SKM-1 (cell line): ENCODE measurements at regions not wholly inside any gene's neighbourhood (a gene's known extent, or its start where the extent isn't known, plus 50 kb on each side); places are given as distances from the start of the nearest gene placed in this dataset.
"Not testable (repeated sequence)": the region's sequence is repeated elsewhere in the genome, so short reads cannot be mapped to it uniquely, and the experiment has no call there.

ENCODE experiments used
- DNase-seq: peaks from one replicate; lab custom pipeline; 2025; ENCODE audit not compliant: unreplicated experiment; lab: John Stamatoyannopoulos, UW

GRCh38 chrX:10945498-10945897, 165.6 kb upstream of the HCCS start:
- no peak for DNase-seq

GRCh38 chrX:10949541-10949940, 161.6 kb upstream of the HCCS start:
- no peak for DNase-seq

GRCh38 chrX:10952619-10953018, 158.5 kb upstream of the HCCS start:
- DNase-seq = no peak

DNA sequence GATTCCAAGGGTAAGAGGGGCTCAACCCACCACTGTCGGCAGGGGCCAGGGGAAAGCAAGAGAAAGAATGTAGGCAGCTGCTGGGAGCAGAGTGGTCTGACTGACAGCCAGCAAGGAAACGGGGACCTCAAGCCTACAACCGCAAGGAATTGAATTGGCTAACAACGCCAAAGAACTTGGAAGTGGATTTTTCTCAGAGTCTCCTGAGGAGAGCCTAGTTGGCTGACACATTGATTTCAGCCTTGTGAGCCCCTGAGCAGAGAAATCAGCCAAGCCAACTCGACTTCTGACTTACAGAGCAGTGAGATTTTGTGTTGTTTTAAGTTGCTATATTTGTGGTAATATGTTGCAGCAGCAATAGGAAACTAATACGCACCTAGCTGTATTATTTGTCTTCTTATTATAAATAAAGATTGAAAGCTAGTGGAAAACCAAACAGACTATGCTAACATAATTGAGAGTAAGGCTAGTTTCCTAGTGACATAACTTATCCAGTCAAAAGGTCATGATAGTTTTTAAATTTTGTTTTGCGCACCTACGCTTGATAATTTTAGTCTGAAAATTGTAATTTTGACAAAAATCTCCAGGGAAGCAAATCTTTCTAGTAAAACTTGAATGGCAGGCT, 145.8 kb upstream of the HCCS start:
- DNase-seq = no peak

- no peak for DNase-seq
Measured at GRCh38 chrX:10966057-10966456, 145.1 kb upstream of the HCCS start.

DNA sequence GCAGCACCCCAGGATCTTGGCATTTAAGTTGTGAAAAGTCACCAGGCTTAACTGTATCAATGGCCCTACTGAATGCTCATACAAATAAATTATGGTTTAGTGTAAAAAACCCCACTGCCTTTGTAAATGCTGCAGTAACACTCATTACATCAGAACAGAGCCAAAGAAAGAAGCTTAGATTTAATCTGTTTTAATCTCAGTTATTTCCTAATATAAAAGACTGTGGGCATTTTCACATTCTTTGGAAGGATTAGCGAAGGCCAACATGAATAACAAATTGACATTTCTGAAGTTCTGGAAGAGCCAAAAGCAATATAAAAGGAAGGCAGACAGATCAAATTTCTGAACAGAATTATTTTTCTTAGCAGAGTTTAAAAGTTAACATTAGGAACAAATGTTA, 140.0 kb upstream of the HCCS start:
- DNase-seq = no peak

GRCh38 chrX:10971759-10972158, 139.4 kb upstream of the HCCS start:
- DNase-seq = no peak

DNA sequence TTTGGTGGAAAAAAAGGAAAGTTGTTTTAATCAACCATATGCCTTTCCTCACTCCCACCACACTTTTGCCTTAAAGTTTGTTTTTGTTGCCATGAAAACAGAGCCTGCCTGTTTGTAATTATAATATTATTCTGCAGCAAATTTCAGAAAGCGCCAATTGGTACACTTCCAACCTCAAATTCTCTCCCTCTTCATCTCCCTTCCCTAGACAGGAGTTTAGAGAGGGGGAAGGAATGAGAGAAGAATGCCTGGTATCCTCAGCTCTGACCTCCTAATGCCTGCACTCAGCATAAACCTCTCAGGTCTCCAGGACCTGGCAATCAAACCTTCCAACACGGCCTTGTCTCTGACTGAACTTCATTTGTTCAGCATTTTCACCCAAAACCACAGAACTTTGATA, 138.4 kb upstream of the HCCS start:
- DNase-seq = no peak

DNA sequence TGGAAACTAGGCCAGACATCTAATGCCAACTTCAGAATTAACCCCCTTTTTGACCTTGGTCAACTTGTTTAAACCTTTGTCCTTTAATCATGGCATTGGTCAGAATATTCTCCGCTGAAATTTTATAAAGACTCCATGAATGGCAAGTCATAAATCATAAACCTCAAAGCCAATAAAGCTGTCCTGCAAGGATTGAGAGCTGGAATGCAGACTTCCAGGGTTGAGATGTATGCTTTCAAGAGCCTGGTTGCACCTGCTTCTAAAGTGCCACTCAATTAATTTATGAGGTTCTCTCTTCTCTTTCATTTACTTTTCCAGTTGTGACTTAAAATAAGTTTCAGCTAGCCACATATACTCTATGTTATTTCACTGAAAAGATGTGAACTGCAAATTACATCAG, 136.2 kb upstream of the HCCS start:
- no peak for DNase-seq

GRCh38 chrX:10979956-10980355, 131.2 kb upstream of the HCCS start:
- no peak for DNase-seq

DNA sequence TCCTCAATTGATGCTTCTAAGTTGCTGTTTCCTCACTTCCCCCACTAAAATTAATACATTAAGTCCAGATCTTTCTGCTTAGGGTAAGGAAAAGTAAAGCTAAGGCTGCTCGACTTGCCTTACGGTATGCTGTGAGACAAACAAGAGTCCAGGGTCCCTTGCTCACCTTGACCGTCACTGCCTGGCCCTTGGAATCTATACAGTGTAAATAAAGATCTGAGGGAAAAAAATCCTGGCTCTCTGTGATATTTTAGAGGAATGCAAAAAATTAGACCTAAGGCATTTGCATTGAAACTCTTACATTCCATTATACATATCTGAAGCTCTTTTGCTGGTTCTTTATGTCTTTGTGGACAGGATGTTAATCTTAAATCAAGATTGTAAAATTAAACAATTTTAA, 129.6 kb upstream of the HCCS start:
- no peak for DNase-seq

- no peak for DNase-seq
Measured at GRCh38 chrX:10983526-10983925, 127.6 kb upstream of the HCCS start.

- DNase-seq = no peak
Measured at GRCh38 chrX:10984213-10984612, 126.9 kb upstream of the HCCS start.

GRCh38 chrX:10986616-10987015, 124.5 kb upstream of the HCCS start:
- DNase-seq = no peak

GRCh38 chrX:10988653-10989052, 122.5 kb upstream of the HCCS start:
- DNase-seq = no peak

GRCh38 chrX:10989386-10989785, 121.7 kb upstream of the HCCS start:
- no peak for DNase-seq

- no peak for DNase-seq
Measured at GRCh38 chrX:10990418-10990817, 120.7 kb upstream of the HCCS start.

DNA sequence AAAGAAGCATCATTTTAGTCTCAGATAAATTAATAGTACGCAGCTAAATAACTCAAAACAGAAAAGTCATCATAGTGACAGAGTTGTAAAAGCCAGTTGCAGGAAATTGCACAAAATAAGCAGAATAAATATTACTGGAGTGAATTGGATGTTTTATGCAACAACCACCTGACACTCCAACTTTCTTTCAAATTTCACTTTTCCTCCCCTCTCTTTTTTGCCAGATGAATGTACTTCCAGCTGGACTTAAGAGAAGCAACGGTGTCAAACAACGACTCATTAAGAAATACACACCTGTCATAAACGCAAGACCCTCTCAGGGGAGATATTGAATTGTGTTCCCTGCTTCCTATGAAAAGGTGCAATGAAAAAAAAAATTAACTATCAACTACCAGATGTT, 120.2 kb upstream of the HCCS start:
- no peak for DNase-seq

DNA sequence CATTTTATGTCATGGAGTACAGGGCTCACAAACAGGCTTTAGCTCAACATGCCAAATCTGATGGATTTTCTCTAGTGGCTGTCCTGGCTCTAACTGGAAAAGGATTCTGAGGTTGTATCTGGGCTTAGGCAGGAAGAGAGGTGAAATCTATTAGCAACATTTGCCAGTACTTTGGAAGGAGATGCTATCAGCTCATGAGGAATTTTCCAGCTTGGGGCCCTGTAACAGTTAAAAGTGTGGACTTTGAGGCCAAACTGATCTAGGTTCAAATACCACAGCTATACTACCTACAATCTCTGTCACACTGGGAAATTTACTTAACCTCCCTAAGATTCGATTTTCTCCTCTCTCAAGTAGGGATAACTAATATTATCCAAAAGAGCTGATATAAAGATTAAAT, 119.0 kb upstream of the HCCS start:
- no peak for DNase-seq

DNA sequence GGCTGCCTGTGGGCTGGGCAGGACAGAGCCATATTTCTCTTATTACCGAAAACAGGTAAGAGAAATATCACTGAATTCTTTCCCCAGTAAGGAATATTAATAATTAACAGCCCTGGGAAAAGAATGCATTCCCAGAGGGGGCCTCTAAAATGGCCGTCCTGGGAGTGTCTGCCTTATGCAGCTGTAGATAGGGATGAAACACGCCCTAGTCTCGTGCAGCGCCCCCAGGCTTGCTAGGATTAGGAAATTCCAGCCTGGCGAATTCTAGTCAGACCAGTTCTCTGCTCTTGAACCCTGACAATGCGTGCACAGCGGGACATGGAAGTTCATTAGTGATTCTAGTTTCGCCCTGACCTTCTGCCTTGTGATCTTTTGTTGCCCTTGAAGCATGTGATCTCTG, 104.1 kb upstream of the HCCS start:
- not testable (repeated sequence) for DNase-seq

- no peak for DNase-seq
Measured at GRCh38 chrX:11010476-11010875, 100.7 kb upstream of the HCCS start.

DNA sequence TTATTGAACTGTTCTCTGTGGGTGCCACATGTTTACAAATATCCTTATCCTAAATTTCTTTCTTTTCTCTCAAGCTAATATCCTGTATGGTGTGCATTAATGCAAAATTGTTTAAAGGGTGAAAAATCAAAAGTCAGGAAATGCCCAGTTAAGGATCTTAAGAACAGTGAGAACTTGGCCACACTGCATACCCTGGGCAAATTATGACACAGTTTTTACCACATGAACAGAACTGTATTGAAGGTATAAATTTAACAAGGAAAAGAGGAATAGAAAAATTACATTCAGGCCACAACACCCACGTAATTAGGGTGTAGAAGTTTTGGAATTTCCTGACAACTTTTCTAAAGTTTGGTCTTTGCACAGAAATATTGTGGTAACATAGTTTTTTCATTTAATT, 94.4 kb upstream of the HCCS start:
- DNase-seq = no peak

DNA sequence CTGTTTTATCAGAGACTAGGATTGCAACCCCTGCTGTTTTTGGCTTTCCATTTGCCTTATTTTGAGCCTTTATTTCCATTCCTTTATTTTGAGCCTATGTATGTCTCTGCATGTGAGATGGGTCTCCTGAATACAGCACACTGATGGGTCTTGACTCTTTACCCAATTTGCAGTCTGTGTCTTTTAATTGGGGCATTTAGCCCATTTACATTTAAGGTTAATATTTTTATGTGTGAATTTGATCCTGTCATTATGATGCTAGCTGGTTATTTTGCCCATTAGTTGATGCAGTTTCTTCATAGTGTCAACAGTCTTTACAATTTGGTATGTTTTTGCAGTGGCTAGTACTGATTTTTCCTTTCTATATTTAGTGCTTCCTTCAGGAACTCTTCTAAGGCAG, 88.5 kb upstream of the HCCS start:
- not testable (repeated sequence) for DNase-seq

GRCh38 chrX:11039926-11040325, 71.2 kb upstream of the HCCS start:
- DNase-seq = no peak
